ENCODE measurements at regions not wholly inside any gene's neighbourhood (a gene's known extent, or its start where the extent isn't known, plus 50 kb on each side); places are given as distances from the start of the nearest gene placed in this dataset.
"Not testable (repeated sequence)": the region's sequence is repeated elsewhere in the genome, so short reads cannot be mapped to it uniquely, and the experiment has no call there.

GRCh38 chr3:177787279-177788041 is 590.2 kb upstream of the TBL1XR1 start:
- DNase-seq (ENCODE audit: low spot score) = peak; percentile 33

- DNase-seq (ENCODE audit: low spot score) = no peak
These were observed 592.2 kb upstream of the TBL1XR1 start for GRCh38 chr3:177789500-177789899.

GRCh38 chr3:177792311-177793030 is 595.2 kb upstream of the TBL1XR1 start:
- DNase-seq (ENCODE audit: low spot score) = no peak

GRCh38 chr3:177793451-177793850 is 596.2 kb upstream of the TBL1XR1 start:
- DNase-seq (ENCODE audit: low spot score) = no peak

GRCh38 chr3:177795216-177795615 is 597.9 kb upstream of the TBL1XR1 start:
- DNase-seq (ENCODE audit: low spot score) = no peak

GRCh38 chr3:177795859-177796258 is 598.6 kb upstream of the TBL1XR1 start:
- no peak for DNase-seq (ENCODE audit: low spot score)

GRCh38 chr3:177800147-177800546 is 602.9 kb upstream of the TBL1XR1 start:
- not testable (repeated sequence) for DNase-seq (ENCODE audit: low spot score)

- DNase-seq (ENCODE audit: low spot score) = no peak
These were observed 603.3 kb upstream of the TBL1XR1 start for GRCh38 chr3:177800561-177800960.

- DNase-seq (ENCODE audit: low spot score) = no peak
These were observed 605.0 kb upstream of the TBL1XR1 start for GRCh38 chr3:177802151-177802900.

- DNase-seq (ENCODE audit: low spot score) = no peak
These were observed 606.2 kb upstream of the TBL1XR1 start for GRCh38 chr3:177803500-177803899.

- DNase-seq (ENCODE audit: low spot score) = no peak
These were observed 606.8 kb upstream of the TBL1XR1 start for GRCh38 chr3:177804032-177804431.

- no peak for DNase-seq (ENCODE audit: low spot score)
These were observed 607.4 kb upstream of the TBL1XR1 start for GRCh38 chr3:177804646-177805045.

- DNase-seq (ENCODE audit: low spot score) = no peak
These were observed 610.0 kb upstream of the TBL1XR1 start for GRCh38 chr3:177807150-177807875.

- not testable (repeated sequence) for DNase-seq (ENCODE audit: low spot score)
These were observed 611.7 kb upstream of the TBL1XR1 start for GRCh38 chr3:177808928-177809478.

GRCh38 chr3:177810162-177810623 is 612.9 kb upstream of the TBL1XR1 start:
- DNase-seq (ENCODE audit: low spot score) = no peak

- no peak for DNase-seq (ENCODE audit: low spot score)
These were observed 613.8 kb upstream of the TBL1XR1 start for GRCh38 chr3:177811112-177811511.

- DNase-seq (ENCODE audit: low spot score) = no peak
These were observed 614.6 kb upstream of the TBL1XR1 start for GRCh38 chr3:177811835-177812234.

- DNase-seq (ENCODE audit: low spot score) = no peak
These were observed 615.2 kb upstream of the TBL1XR1 start for GRCh38 chr3:177812492-177812891.

- DNase-seq (ENCODE audit: low spot score) = no peak
These were observed 616.0 kb upstream of the TBL1XR1 start for GRCh38 chr3:177813322-177813721.

- DNase-seq (ENCODE audit: low spot score) = no peak
These were observed 619.5 kb upstream of the TBL1XR1 start for GRCh38 chr3:177816667-177817208.

GRCh38 chr3:177817751-177818150 is 620.5 kb upstream of the TBL1XR1 start:
- DNase-seq (ENCODE audit: low spot score) = no peak

Measured in CD4-positive, alpha-beta T cell treated with Interleukin-2 at 100 ng/mL for 4 hours (primary cell).